ENCODE measurements at regions not wholly inside any gene's neighbourhood (a gene's known extent, or its start where the extent isn't known, plus 50 kb on each side); places are given as distances from the start of the nearest gene placed in this dataset.

- TF ChIP-seq EZH2 (IDR thresholded peaks at IDR 0.05; ENCODE audit: borderline replicate concordance, low read depth, low read length, poor library complexity, severe bottlenecking) (no peak), CTCF (conservative IDR thresholded peaks at IDR 0.05; ENCODE audit: low read depth, low read length) (no peak)
These were observed 281.9 kb upstream of the TUSC1 start for GRCh38 chr9:25960178-25960577.

Measured in A673 (cell line).